ENCODE measurements at regions not wholly inside any gene's neighbourhood (a gene's known extent, or its start where the extent isn't known, plus 50 kb on each side); places are given as distances from the start of the nearest gene placed in this dataset.

GRCh38 chr9:129323999-129324553 lies 146.0 kb upstream of the IER5L start:
- TF ChIP-seq, protein P1, sequence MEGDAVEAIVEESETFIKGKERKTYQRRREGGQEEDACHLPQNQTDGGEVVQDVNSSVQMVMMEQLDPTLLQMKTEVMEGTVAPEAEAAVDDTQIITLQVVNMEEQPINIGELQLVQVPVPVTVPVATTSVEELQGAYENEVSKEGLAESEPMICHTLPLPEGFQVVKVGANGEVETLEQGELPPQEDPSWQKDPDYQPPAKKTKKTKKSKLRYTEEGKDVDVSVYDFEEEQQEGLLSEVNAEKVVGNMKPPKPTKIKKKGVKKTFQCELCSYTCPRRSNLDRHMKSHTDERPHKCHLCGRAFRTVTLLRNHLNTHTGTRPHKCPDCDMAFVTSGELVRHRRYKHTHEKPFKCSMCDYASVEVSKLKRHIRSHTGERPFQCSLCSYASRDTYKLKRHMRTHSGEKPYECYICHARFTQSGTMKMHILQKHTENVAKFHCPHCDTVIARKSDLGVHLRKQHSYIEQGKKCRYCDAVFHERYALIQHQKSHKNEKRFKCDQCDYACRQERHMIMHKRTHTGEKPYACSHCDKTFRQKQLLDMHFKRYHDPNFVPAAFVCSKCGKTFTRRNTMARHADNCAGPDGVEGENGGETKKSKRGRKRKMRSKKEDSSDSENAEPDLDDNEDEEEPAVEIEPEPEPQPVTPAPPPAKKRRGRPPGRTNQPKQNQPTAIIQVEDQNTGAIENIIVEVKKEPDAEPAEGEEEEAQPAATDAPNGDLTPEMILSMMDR (IDR thresholded peaks at IDR 0.05; ENCODE audit: low read length, missing control alignments): no peak
- H3K4me3 ChIP-seq (replicated peaks; ENCODE audit: low read depth, low read length): no peak overlapping the region
- DNase-seq (ENCODE audit: low read depth): no peak

DNA sequence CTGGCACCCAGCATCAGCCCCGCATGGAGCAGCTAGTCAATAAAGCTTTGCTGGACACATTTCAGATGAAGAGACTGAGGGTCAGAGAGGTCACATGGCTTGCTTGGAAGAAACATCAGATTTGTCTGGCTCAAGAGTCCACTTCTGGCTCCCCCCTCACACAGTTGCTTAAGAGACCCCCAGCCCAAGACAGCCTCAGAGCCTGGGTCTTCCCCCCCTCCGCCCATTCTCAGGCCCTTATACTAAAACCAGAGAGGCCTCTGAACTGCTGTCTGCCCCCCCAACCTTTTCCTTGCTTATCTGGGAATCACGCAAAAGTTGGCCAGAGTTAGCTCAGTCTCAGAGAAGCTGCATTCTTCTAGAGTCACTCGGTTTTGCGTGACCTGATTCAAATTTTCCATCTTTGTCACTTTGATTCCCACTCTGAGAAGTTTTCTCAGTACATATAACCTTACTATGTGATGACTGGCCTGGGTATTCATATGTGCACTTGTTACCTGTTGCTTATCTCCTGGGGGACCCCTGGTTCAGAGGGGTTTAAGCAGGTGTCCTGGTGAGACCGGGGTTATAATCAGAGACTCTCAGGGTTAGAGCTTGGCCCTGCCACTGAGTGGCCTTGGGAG lies 145.4 kb upstream of the IER5L start:
- no peak overlapping the region for H3K4me3 ChIP-seq (replicated peaks; ENCODE audit: low read depth, low read length)
- TF ChIP-seq, protein P1 (IDR thresholded peaks at IDR 0.05; ENCODE audit: low read length, missing control alignments): no peak
- no peak for DNase-seq (ENCODE audit: low read depth)

- TF ChIP-seq, protein P1 (IDR thresholded peaks at IDR 0.05; ENCODE audit: low read length, missing control alignments): no peak
- no peak for DNase-seq (ENCODE audit: low read depth)
- no peak overlapping the region for H3K4me3 ChIP-seq (replicated peaks; ENCODE audit: low read depth, low read length)
Observed at GRCh38 chr9:129322641-129323375, 144.7 kb upstream of the IER5L start.

DNA sequence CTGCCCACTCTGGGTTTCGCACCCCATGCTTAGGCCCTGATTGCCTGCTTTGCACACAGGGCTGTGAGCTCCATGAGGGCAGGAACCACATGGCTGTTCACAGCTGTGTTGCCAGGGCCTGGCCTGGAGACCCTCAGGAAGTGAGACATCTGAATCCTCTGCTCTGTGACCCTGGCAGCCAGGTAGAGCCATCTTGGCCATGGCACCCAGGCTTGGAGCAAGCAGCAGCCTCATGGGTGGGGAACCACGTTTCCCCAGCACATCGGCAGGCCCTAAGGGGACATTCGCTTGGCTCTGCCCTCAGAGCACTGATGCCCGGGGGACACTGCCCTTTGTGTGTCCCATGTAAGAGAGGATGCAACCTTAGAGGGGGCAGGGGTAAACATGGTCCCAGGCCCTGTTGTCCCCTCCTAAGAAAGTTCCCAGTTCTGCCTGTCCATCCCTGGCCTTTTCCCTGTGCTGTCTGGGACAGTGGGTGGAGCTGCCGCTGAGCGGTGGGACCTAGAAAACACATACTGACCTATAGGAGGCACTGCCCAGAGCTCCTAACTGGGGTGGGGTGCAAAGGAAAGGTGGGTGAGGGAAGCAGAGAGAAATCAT lies 144.1 kb upstream of the IER5L start:
- DNase-seq (ENCODE audit: low read depth): no peak
- no peak overlapping the region for H3K4me3 ChIP-seq (replicated peaks; ENCODE audit: low read depth, low read length)
- TF ChIP-seq, protein P1 (IDR thresholded peaks at IDR 0.05; ENCODE audit: low read length, missing control alignments): no peak

DNA sequence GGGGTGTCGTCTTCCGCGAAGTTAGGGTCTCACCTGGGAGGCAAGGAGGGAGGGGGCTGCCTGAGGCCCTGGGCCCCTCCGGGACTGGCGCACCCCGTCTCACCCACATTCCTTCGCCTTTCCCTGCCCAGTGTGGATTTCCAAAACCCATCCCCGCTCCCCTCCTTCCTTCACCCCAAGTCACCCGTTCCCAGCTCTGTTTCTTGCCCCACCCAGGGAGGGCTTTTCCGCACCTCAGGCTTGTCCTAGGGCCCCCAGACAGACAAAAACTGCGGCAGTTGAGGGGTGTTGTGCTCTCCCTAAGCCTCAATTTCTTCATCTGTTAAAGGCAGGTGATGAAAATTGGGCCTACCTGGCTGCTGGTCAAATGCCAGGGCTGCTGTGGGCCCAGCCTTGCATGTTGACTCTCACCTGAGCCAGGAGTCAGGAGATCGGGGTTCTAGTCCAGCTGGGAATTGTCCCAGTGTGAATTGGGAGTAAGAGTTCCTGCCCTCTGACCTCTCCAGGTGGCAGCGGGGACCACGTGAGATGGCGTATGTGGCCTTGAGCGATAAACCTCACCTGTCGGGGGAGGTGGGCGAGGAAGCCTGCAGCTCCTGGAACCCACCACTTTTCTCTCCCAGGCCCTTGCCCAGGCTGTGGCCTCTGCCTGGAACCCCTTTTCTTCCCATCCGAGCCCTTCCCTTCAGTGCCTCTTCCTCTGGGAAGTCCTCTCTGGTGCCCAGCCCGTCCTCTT lies 143.4 kb upstream of the IER5L start:
- no peak overlapping the region for H3K4me3 ChIP-seq (replicated peaks; ENCODE audit: low read depth, low read length)
- TF ChIP-seq, protein P1 (IDR thresholded peaks at IDR 0.05; ENCODE audit: low read length, missing control alignments): no peak

GRCh38 chr9:129320575-129321285 lies 142.7 kb upstream of the IER5L start:
- peak overlapping the region; percentile 14 for H3K4me3 ChIP-seq (replicated peaks; ENCODE audit: low read depth, low read length)
- TF ChIP-seq, protein P1 (IDR thresholded peaks at IDR 0.05; ENCODE audit: low read length, missing control alignments): peak; percentile 8
- DNase-seq (ENCODE audit: low read depth): peak; percentile 88

More for the DNA sequence above, 143.4 kb upstream of the IER5L start:
- no peak for DNase-seq (ENCODE audit: low read depth)
